Panc1 (cell line): ENCODE measurements at regions not wholly inside any gene's neighbourhood (a gene's known extent, or its start where the extent isn't known, plus 50 kb on each side); places are given as distances from the start of the nearest gene placed in this dataset.

Experiments
- ATAC-seq: fragments of 200-7000 bp; cut with Tn5 transposase; 2 replicates; pipeline ENCODE4 v1.9.1; 2020; ENCODE audit warnings: mild to moderate bottlenecking, moderate library complexity
- BruUV-seq: library from RNA; stranded (reverse); fragments of 400-500 nt; replicated peaks from 2 replicates; lab custom pipeline; 2021; lab: Mats Ljungman, UMichigan
- CTCF ChIA-PET: fragments of 300-600 bp; sonication (Branson Sonifier 250); formaldehyde crosslinking; loops from one replicate; lab custom pipeline; 2022; ENCODE audit warnings: antibody characterized with exemption; lab: Charles Lee
- POLR2A ChIA-PET: fragments of 300-600 bp; sonication (Branson Sonifier 250); formaldehyde crosslinking; loops from one replicate; lab custom pipeline; 2022; ENCODE audit warnings: antibody characterized with exemption; lab: Charles Lee
- DNase-seq: peaks from one replicate; pipeline ENCODE4 v3.0.0-alpha.2; 2010; ENCODE audit warnings: low read depth, low spot score
- H3K27ac ChIP-seq: 2 replicates; pipeline ENCODE4 v1.5.1; 2011; ENCODE audit warnings: mild to moderate bottlenecking, low read length, inconsistent platforms
- H3K27me3 ChIP-seq: fragments of 200-500 bp; sonication (Bioruptor generic); 2 replicates; pipeline ENCODE4 v1.6.0; 2014; ENCODE audit warnings: low read length, inconsistent platforms; ENCODE audit not compliant: control insufficient read depth, insufficient read depth
- H3K36me3 ChIP-seq: fragments of 200-500 bp; sonication (Bioruptor generic); 2 replicates; pipeline ENCODE4 v1.5.1; 2014; ENCODE audit warnings: inconsistent platforms, mild to moderate bottlenecking, low read length, moderate library complexity; ENCODE audit not compliant: control insufficient read depth, insufficient read depth
- H3K4me1 ChIP-seq: 2 replicates; pipeline ENCODE4 v1.5.1; 2011; ENCODE audit warnings: inconsistent platforms, mild to moderate bottlenecking, low read length, moderate library complexity; ENCODE audit not compliant: control insufficient read depth, insufficient read depth
- H3K4me3 ChIP-seq, 2 experiments: 2 replicates each; pipeline ENCODE4 v1.5.1; 2011 to 2012; ENCODE audit warnings: low read depth in 2 of 2, low read length in 2 of 2, mild to moderate bottlenecking in 2 of 2, inconsistent platforms in 1 of 2, moderate library complexity in 1 of 2
- H3K9me3 ChIP-seq: fragments of 200-500 bp; sonication (Bioruptor generic); 2 replicates; pipeline ENCODE4 v1.5.1; 2014; ENCODE audit warnings: low read depth, mild to moderate bottlenecking, inconsistent platforms, low read length, moderate library complexity; ENCODE audit not compliant: control insufficient read depth, insufficient read depth
- CTCF ChIP-seq: fragments of 450-650 bp; IDR thresholded peaks from 2 replicates; pipeline ENCODE4 v1.5.1; 2017; ENCODE audit warnings: mild to moderate bottlenecking
- POLR2AphosphoS5 ChIP-seq: IDR thresholded peaks from 2 replicates; pipeline ENCODE4 v1.6.1; 2012; ENCODE audit warnings: mild to moderate bottlenecking, low read depth, low read length, moderate library complexity
- REST ChIP-seq, 2 experiments: IDR thresholded peaks; 2 replicates each; pipeline ENCODE4 v1.6.1; 2011 to 2012; ENCODE audit warnings: low read depth in 2 of 2, control low read depth in 1 of 2, low read length in 1 of 2, mild to moderate bottlenecking in 1 of 2, moderate library complexity in 1 of 2; ENCODE audit not compliant: insufficient read depth in 1 of 2
- SIN3A ChIP-seq: IDR thresholded peaks from 2 replicates; pipeline ENCODE4 v1.6.1; 2012; ENCODE audit warnings: low read depth, mild to moderate bottlenecking, low read length, moderate library complexity, borderline replicate concordance; ENCODE audit not compliant: insufficient read depth
- TCF7L2 ChIP-seq: IDR thresholded peaks from 2 replicates; pipeline ENCODE4 v1.6.1; 2011; ENCODE audit warnings: mild to moderate bottlenecking, low read depth, low read length, inconsistent platforms
- in situ Hi-C: cut with HindIII; loops from 2 replicates; pipeline ENCODE4 v1.10.0; 2016; ENCODE audit warnings: low sequenced_read_pairs, low pct_unique_long_range_greater_than_20kb
- intact Hi-C: fragments of 100-400 bp; cut with micrococcal nuclease; formaldehyde crosslinking; loops from one replicate; pipeline ENCODE4 v1.10.0; 2022; ENCODE audit not compliant: unreplicated experiment

GRCh38 chr16:7257016-7257415 lies 75.6 kb upstream of the RBFOX1 start:
- in situ Hi-C loops, result no loop called here
- CTCF ChIA-PET, result no interaction called here
- Histone ChIP-seq H3K4me1 (no peaks in the 10 kb centered on the region), H3K36me3 (no peaks in the 10 kb centered on the region), H3K4me3 (no peak overlapping the region), H3K9me3 (no peaks in the 10 kb centered on the region), H3K27ac (no peak overlapping the region), H3K27me3 (no peaks in the 10 kb centered on the region)
- BruUV-seq, result no TSS peak
- ATAC-seq, result no peak
- TF ChIP-seq TCF7L2, result no peak
- intact Hi-C loops, result no loop called here
- no peak for DNase-seq
- POLR2A ChIA-PET, result no interaction called here

- no peaks in the 10 kb centered on the region; the same call in 1 of the 2 replicates for H3K27me3 ChIP-seq
- no TSS peak for BruUV-seq
- ChIA-PET POLR2A (no interaction called here), CTCF (no interaction called here)
- intact Hi-C loops (no loop called here), in situ Hi-C loops (no loop called here)
- DNase-seq (no peak), ATAC-seq (no peak)
- no peaks in the 10 kb centered on the region for H3K4me1 ChIP-seq
- TF ChIP-seq REST (IDR thresholded peaks at IDR 0.05; ENCODE audit: insufficient read depth in 1 of 2, low read depth in 2 of 2, low read length in 1 of 2) (peak; percentile 81 to 84), POLR2AphosphoS5 (no peak)
- H3K36me3 ChIP-seq, result no peaks in the 10 kb centered on the region
- H3K27ac ChIP-seq, result no peak overlapping the region
- no peaks in the 10 kb centered on the region for H3K9me3 ChIP-seq
- no peak overlapping the region for H3K4me3 ChIP-seq
These were observed 86.1 kb upstream of the RBFOX1 start for GRCh38 chr16:7246578-7246977.

GRCh38 chr16:7239547-7239946 lies 93.1 kb upstream of the RBFOX1 start:
- ATAC-seq (no peak), DNase-seq (no peak)
- POLR2A ChIA-PET, result no interaction called here
- intact Hi-C loops, result no loop called here
- no peaks in the 10 kb centered on the region for H3K36me3 ChIP-seq
- no peaks in the 10 kb centered on the region for H3K9me3 ChIP-seq
- H3K4me3 ChIP-seq, result no peak overlapping the region
- H3K4me1 ChIP-seq, result no peaks in the 10 kb centered on the region
- no TSS peak for BruUV-seq
- CTCF ChIA-PET, result no interaction called here
- H3K27me3 ChIP-seq, result no peaks in the 10 kb centered on the region
- in situ Hi-C loops, result no loop called here
- TF ChIP-seq POLR2AphosphoS5, result no peak
- TF ChIP-seq SIN3A, result no peak
- TF ChIP-seq TCF7L2, result no peak
- no peak for TF ChIP-seq REST (IDR thresholded peaks at IDR 0.05; ENCODE audit: insufficient read depth in 1 of 2, low read depth in 2 of 2, low read length in 1 of 2)
- TF ChIP-seq CTCF, result no peak
- no peak overlapping the region for H3K27ac ChIP-seq
